HTR-8/SVneo (cell line): ENCODE measurements at regions not wholly inside any gene's neighbourhood (a gene's known extent, or its start where the extent isn't known, plus 50 kb on each side); places are given as distances from the start of the nearest gene placed in this dataset.

ENCODE experiments used
- DNase-seq: peaks from one replicate; pipeline ENCODE4 v3.0.0; 2011; ENCODE audit warnings: low spot score, mixed read lengths; ENCODE audit not compliant: insufficient read length
- FAIRE-seq: peaks from 2 replicates; lab custom pipeline; 2011; peaks lifted over from hg19 to GRCh38; lab: Jason Lieb, UNC

DNA sequence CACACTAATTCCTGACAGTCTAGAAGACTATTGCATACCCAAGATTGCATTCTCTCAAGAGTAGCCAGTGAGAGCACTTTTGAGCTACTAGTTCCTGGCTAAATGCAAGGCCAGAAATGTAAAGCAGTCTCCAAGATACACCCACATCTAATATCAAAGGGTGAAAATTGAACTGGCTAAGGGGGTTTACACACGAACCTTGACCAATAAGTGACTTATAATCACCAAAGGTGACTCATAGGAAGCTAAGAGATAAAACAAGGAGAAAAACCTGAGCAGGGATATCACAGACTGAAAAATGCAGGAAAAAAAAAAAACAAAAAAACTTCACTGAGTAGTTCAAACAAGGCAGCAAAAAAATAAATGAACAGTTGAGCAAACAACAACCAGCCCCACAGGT is 172.2 kb upstream of the RRP15 start:
- DNase-seq (no peak), FAIRE-seq (no peak)

DNA sequence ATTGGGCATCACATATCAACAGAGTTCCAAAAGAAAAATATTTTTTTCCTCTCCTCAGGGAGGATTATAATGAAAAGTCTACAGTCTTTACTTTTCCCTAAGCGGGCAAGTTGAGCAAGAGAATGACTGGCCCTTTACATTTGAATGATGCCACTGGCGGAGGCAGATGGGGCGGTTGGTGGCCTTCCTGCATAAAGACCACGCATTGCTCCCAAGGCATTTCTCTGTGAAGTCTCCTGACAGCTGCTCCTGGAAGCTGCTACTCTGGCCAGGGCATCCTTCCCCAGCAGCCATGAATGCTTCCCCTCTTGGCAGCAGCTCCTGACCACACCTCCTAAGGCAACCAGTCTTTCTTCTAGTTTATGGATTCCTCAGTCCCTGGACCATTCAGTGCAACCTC is 161.1 kb upstream of the RRP15 start:
- FAIRE-seq (no peak), DNase-seq (no peak)

GRCh38 chr1:218135371-218135770 is 149.7 kb upstream of the RRP15 start:
- DNase-seq = no peak
- no peak for FAIRE-seq

DNA sequence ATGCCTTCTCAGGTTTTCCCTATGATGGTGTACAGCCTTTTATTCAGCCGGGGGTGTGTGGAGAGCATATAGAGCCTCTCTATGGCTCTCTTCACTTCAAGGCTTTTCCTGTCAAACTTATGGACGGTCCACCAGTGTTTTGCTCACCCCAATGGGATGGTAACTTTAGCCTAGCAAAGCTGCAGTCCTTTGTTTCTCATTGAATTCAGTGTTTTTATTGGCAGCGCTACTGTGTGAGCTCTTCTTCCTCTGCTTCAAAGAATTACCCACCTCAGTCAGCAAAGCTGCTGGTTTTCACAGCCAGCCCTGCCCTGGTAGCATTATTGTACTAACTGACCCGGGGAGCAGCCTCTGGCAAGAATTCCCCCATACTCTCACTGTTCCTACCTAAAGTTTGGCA is 145.3 kb upstream of the RRP15 start:
- DNase-seq (no peak), FAIRE-seq (no peak)

DNA sequence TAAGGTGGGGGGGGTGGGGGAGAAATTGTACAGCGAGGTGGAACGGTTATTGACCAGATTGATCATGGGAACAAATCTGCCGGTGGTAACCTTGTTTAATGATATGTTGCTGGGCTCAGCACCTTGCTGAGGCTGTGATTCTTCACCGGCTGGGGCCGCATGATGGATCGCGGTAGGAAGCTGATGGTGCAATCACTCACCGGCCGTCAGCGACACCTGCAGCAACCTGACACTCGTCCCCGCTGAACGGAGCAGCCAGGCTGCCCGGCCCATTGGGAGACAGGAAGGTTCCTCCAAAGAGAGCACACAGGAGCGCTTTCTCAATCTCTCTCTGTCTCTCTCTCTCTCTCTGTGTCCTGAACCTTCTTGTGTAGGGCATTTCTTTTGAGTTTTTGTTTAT is 128.5 kb upstream of the RRP15 start:
- no peak for FAIRE-seq
- DNase-seq = no peak

GRCh38 chr1:218163371-218163770 is 121.7 kb upstream of the RRP15 start:
- FAIRE-seq (no peak), DNase-seq (no peak)

- peak; percentile 54 for FAIRE-seq
- DNase-seq = peak; percentile 12
These were observed 120.8 kb upstream of the RRP15 start for GRCh38 chr1:218164111-218164929.

- FAIRE-seq (no peak), DNase-seq (peak; percentile 14)
These were observed 120.0 kb upstream of the RRP15 start for GRCh38 chr1:218164930-218165700.

- DNase-seq (no peak), FAIRE-seq (no peak)
These were observed 119.4 kb upstream of the RRP15 start for GRCh38 chr1:218165701-218166114.

GRCh38 chr1:218166268-218166945 is 118.7 kb upstream of the RRP15 start:
- FAIRE-seq (no peak), DNase-seq (no peak)

- FAIRE-seq = no peak
- DNase-seq = peak; percentile 8
These were observed 113.7 kb upstream of the RRP15 start for GRCh38 chr1:218171302-218171893.

DNA sequence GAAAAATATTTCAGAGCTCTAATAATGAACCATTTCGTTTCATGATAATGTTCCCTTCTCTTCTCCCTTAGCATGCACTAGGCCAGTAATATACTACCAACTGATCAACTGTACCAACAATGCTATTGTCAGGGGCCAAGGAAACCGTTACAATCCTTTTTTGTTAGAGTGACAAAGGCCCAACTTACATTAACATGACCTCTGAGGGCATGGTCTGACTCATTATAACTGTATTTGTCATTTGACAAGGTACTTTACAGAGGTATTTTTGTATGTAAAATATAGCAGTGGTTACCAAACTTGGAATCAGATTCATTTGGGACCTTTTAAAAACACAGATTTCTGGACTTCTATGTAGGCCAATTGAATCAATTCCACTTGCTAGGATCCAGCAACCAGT is 102.6 kb upstream of the RRP15 start:
- FAIRE-seq (no peak), DNase-seq (no peak)

DNA sequence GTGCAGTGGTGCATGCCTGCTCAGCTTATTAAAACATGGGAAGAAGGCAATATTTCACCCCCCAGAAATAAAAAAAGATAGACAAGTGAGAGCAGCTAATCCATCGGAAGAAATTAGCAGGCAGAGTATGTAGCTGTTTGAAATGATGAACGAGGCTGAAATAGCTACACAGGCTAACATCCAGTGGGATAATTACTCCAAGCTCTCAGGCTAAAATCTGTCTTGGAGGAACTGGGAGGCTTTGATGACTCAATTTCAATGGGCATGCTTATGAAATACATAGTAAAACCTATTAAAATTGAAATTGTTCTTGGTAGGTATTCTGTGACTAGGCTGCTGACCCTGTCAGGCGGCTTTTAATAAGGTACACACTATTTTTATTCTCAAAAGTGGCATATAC is 84.1 kb upstream of the RRP15 start:
- FAIRE-seq (no peak), DNase-seq (no peak)

DNA sequence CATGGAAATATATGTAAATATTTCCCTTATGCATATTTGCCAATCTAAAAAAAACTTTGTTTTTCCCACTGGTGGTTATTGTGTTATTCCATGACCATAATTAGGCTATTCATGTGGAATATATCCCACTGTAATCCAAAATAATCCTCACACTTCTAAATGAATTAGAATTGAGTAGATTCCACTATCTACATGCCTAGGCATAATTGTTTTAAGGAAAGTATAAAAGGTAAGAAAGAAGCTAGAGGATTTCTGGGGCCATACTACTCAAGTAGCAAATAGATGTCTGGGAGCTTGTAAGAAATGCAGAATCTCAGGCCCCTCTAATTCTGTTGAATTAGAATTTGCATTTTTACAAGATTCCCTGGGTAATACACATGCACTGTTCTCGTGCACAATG is 83.5 kb upstream of the RRP15 start:
- FAIRE-seq (no peak), DNase-seq (no peak)

DNA sequence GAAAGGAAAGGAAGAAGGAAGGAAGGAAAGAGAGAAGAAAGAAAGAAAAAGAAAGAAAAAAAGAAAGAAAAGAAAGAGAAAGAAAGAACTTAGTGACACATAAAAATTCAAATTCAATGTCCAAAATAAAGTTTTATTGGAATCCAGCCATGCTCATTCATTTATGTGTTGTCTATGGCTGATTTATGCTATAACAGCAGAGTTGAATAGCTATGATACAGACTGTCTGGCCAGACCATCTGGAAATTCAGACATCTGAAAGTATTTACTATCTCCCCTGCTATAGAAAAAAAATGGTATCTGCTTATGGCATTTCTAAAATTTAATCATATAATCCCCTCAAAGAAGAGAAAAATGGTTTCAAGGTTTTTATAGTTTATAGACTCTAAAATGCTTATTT is 79.4 kb upstream of the RRP15 start:
- no peak for FAIRE-seq
- no peak for DNase-seq

DNA sequence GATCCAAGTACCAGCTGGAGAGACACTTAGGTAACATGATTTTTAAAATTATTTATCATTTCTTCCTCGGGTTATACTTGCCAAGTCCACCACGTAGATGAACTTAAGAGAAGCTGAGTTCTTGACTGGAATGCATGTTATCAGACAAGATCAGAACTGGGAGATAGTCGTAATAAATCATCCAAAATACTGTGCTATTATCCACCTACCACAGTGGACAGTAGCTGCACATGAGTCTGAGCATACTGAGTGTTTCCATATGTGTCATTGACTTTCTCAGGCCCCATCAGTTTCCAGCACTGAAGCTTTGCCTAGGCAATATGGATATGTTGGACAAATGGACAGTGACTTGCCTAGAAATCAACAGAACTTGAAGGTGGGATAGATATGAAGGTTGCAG is 77.9 kb upstream of the RRP15 start:
- peak; percentile 25 for DNase-seq

DNA sequence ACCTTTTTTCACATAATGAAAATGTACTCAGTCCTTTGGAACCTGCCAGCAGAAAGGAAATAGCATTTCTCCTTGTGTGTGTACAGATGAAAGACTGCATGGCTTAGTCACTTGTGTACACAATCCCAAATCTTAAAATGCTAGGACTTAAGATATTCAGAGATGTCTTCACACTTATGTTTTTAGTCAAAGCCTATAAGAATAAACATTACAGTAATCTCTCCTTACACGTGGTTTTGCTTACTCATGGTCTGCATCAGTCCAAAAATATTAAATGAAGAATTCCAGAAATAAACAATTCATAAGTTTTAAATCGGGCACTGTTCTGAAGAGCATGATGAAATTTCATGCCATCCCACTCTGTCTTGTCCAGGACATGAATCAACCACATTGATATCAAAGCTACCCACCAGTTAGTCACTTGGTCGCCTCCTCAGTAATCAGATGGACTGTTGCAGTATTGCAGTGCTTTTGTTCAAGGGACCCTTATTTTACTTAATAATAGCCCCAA is 75.7 kb upstream of the RRP15 start:
- DNase-seq (peak; percentile 34), FAIRE-seq (no peak)

More for the DNA sequence above, 77.9 kb upstream of the RRP15 start:
- FAIRE-seq = no peak

DNA sequence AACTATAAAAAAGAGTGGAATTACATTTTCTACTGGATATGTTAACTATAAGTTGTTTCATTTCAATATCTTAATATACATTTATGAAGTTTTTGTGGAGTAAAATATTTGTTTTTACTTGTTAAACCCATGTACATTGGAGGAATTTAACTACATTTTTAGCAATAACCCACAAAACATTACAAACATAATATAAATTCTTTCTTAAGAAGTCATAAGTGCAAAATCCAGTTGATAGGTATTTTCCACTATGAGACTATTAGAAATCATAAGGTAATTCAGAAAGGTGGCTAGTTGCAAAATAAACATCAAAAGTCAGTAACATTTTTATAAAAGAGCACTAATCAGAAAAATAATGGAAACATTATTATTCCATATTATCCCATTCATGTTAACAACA is 73.9 kb upstream of the RRP15 start:
- no peak for DNase-seq
- no peak for FAIRE-seq

DNA sequence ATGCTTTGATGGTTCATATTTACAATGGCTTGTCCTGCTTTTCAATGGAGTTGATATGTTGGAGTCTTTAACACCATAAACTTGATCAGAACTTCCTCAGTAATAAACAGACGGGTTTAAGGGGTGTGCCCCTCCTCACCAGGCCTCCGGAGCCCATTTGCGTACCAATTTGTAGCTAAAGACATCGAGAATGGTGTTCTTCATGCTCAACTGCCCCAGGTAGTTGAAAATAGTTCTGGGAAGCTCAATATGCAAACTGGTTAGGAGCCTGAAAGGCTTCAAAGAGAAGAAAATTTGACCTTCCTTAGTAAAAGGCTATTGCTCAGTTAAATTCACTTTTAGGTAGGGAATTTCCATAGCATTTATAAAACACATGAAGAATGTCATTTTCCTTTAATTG is 68.1 kb upstream of the RRP15 start:
- FAIRE-seq (no peak), DNase-seq (no peak)

GRCh38 chr1:218219460-218219859 is 65.6 kb upstream of the RRP15 start:
- FAIRE-seq = no peak
- DNase-seq = no peak
